Stimulated activated CD4-positive, alpha-beta T cell treated with anti-CD3 and anti-CD28 coated beads, Interleukin-15, amount 100 ng/mL, for 1 hour (primary cell): ENCODE measurements at regions not wholly inside any gene's neighbourhood (a gene's known extent, or its start where the extent isn't known, plus 50 kb on each side); places are given as distances from the start of the nearest gene placed in this dataset.

Source experiments
- DNase-seq, 2 donors: peaks; one replicate each; pipeline ENCODE4 v3.0.0-alpha.2; 2020; ENCODE audit warnings: low read depth in 1 of 2, low spot score in 1 of 2

DNA sequence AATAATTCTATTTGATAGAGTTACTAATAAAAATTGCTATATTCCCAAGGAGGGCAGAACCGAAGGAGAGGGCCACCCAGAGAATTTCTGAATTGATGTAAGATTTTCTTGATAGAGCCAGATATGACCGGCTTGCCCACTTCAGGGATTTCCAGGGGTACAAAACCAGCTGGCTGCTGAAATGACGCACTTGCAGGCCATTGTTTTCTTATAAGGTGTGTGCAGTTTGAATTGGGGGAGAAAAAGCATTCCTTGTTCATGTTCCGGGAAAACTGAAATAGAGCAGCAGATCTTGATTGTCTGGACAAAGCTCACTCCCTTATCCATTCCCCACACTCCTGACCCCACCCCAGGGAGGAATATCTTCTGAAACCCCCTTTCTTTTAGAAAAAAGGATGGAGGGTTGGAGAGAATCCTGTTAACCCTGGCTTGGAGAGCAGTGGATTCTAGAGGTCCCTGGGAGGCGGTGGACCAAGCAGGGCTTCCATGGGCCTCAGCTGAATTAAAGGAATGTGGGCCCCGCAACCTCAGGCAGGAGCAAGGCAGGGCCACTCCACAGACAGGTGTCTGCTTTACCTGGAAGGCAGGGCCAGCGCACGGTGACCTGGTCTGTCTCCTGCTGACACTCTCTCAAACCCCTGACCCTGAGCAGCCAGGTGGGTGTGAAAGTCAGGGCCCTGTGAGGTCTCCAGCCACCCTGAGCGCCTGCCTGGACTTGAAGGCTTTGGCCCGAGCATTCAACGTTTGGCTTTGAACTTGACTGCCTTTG, 96.4 kb downstream of the TMEM170B start:
- DNase-seq: no peak

DNA sequence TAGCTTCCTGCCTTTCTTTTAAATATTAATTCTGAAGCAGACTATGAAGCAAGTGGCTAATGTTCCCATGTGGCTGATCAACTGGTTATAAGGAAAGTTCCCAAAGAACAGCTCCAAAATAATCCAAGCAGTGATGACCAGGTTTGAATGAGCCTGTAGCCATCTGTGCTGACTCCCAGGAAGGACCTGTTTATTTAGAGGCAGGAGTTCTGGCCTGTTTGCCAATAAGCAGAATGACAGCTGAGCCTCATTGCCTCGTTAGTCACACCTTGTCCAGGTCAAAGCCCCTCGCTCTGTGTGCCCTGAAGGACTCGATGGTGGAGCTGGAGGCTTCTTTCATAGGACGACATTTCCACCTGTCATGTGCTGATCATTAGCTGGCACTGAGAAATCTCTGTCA, 97.4 kb downstream of the TMEM170B start:
- DNase-seq: no peak

DNA sequence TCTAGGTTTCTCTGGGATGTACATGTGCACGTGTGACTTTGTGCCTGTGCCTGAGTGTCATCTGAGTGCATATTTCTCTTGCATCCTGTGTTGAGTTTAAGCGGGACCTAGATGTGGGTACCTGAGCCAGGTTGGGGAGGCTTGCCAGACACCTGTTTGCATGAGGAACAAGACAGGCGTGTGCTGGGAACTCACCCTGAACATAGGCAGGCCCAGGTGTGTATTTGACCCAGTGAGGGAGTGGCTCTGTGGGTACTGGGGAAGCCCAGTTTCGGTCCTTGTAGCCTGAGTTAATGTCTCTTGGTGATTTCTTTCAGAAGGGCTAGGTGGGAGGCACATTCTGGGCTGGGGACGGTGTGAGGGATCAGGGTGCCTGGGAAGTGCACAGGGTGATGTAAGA, 98.6 kb downstream of the TMEM170B start:
- no peak for DNase-seq

- DNase-seq: no peak
Measured at GRCh38 chr6:11637266-11637665, 99.7 kb downstream of the TMEM170B start.

GRCh38 chr6:11639376-11640235, 102.1 kb downstream of the TMEM170B start:
- no peak for DNase-seq

- DNase-seq: no peak
Measured at GRCh38 chr6:11640486-11640885, 102.9 kb downstream of the TMEM170B start.

- no peak for DNase-seq
Measured at GRCh38 chr6:11644071-11644470, 106.5 kb downstream of the TMEM170B start.

GRCh38 chr6:11644601-11645000, 107.1 kb downstream of the TMEM170B start:
- DNase-seq: no peak

- DNase-seq: no peak
Measured at GRCh38 chr6:11645016-11645415, 107.5 kb downstream of the TMEM170B start.

GRCh38 chr6:11648436-11648775, 110.9 kb downstream of the TMEM170B start:
- DNase-seq: no peak

DNA sequence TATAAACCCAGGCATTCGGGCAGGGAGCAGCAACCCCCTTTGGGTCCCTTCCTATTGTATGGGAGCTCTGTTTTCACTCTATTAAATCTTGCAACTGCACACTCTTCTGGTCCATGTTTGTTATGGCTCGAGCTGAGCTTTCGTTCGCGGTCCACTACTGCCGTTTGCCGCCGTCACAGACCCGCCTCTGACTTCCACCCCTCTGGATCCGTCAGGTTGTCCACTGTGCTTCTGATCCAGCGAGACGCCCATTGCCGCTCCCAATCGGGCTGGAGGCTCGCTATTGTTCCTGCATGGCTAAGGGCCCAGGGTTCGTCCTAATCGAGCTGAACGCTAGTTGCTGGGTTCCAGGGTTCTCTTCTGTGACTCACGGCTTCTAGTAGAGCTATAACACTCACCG, 111.3 kb downstream of the TMEM170B start:
- no peak for DNase-seq

- DNase-seq: no peak
Measured at GRCh38 chr6:11650025-11650696, 112.6 kb downstream of the TMEM170B start.

DNA sequence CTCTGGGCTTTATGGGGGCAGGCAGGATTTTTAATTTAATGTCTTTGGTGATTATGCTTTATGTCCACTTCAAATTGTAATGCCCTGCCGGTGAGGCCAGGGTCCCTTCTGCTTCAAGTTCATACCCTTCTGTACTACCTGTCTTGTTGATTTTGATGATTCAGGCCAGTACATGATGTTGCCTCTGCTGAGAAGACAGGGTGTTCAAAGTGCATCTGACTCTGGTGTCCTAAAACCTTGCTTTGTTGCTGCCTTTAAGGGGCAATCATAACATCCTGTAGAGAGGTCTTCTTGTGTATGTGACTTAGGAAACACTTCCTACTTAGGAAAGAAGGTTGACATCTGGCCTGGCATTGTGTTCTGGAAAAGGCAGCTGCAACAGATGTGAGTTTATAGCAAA, 113.2 kb downstream of the TMEM170B start:
- DNase-seq: no peak

GRCh38 chr6:11653028-11653583, 115.6 kb downstream of the TMEM170B start:
- DNase-seq: peak in 1 of 2 donors; percentile 6

GRCh38 chr6:11654876-11655275, 117.3 kb downstream of the TMEM170B start:
- DNase-seq: no peak

- no peak for DNase-seq
Measured at GRCh38 chr6:11656491-11656890, 118.9 kb downstream of the TMEM170B start.

DNA sequence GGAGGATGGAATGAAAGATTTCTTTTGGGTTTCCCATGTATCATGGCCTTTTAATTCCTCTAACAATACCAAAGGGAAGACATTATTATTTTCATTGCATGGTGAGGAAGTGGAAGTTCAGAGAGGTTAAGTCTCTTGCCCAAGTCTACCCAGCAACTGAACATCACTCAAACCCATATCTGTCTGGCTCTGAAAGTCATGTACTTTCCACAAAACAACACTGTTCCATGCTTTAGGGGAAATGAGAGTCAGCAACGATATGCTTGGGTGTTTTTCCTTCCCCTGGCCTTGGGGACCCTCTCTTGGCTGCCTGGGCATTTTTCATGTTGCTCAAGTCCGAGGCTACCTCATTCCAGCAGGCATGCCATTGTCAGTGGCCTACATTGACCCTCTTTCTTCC, 118.8 kb downstream of the ADTRP start:
- DNase-seq: no peak

GRCh38 chr6:11662323-11662722, 116.3 kb downstream of the ADTRP start:
- DNase-seq: no peak

GRCh38 chr6:11663519-11663918, 115.1 kb downstream of the ADTRP start:
- no peak for DNase-seq
